Adrenal gland (tissue), 9 donors: ENCODE measurements at regions not wholly inside any gene's neighbourhood (a gene's known extent, or its start where the extent isn't known, plus 50 kb on each side); places are given as distances from the start of the nearest gene placed in this dataset.
A peak's percentile ranks its signal among the peaks of the same experiment; 100 is the strongest.

ENCODE experiments used
- DNase-seq, 7 donors: peaks; one replicate each; pipeline ENCODE4 v3.0.0-alpha.2; 2019 to 2020
- H3K27ac ChIP-seq, 5 donors: fragments of 200-600 bp; sonication (generic) in 4 of 5; 1 replicate in 3 of 5; 2 replicates in 2 of 5; pipeline versions ENCODE4 v1.5.1 to v1.8.0; 2016 to 2020; ENCODE audit warnings: mild to moderate bottlenecking in 1 of 5
- H3K27me3 ChIP-seq: fragments of 200-600 bp; 2 replicates; pipeline ENCODE4 v1.8.0; 2021
- H3K36me3 ChIP-seq, 2 donors: fragments of 200-600 bp; replicated peaks in 1 of 2; 1 replicate in 1 of 2; 2 replicates in 1 of 2; pipeline versions ENCODE4 v1.5.1 to v1.8.0; 2018 to 2022
- H3K4me1 ChIP-seq, 2 donors: fragments of 200-600 bp; replicated peaks in 1 of 2; 1 replicate in 1 of 2; 2 replicates in 1 of 2; pipeline versions ENCODE4 v1.5.1 to v1.8.0; 2018 to 2021
- H3K4me3 ChIP-seq, 4 donors: fragments of 200-600 bp; sonication (generic) in 3 of 4; one replicate each; pipeline ENCODE4 v1.5.1; 2016 to 2018
- H3K9me3 ChIP-seq, 3 donors: fragments of 200-600 bp; sonication (generic) in 1 of 3; replicated peaks in 1 of 3; 1 replicate in 2 of 3; 2 replicates in 1 of 3; pipeline versions ENCODE4 v1.5.1 to v1.8.0; 2016 to 2021
- CTCF ChIP-seq, 6 experiments: fragments of 450-650 bp in 4 of 6; fragments of 200-600 bp in 2 of 6; sonication (generic) in 1 of 6; IDR thresholded peaks; 1 replicate in 5 of 6; 2 replicates in 1 of 6; pipeline versions ENCODE4 v1.5.1 to v1.8.0; 2016 to 2021; ENCODE audit warnings: antibody characterized with exemption in 6 of 6, mild to moderate bottlenecking in 2 of 6, moderate library complexity in 1 of 6
- POLR2A ChIP-seq, 2 donors: fragments of 450-650 bp; IDR thresholded peaks; one replicate each; pipeline ENCODE4 v1.6.1; 2017; ENCODE audit warnings: antibody characterized with exemption in 2 of 2, mild to moderate bottlenecking in 2 of 2, moderate library complexity in 1 of 2
- WGBS, 4 donors: extraction: QIAGEN DNeasy Blood & Tissue Kit in 2 of 4; methylation state at CpG; one replicate each; pipeline versions ENCODE4 v1.1.5 to v1.1.7; 2013 to 2017; 5-methylcytosine and 5-hydroxymethylcytosine counted together
- intact Hi-C, 2 donors: fragments of 100-400 bp; cut with DNase I; formaldehyde crosslinking; loops; one replicate each; pipeline versions ENCODE4 v1.14.1 to v1.15.0; 2022 to 2023
- donor health status: healthy with polysubstance abuse.
- donor health status: Bipolar disorder and iron deficiency.
- donor health status: DM: yes; HTN: yes; CAD: no.
- donor health status: DM: no; HTN: no; CAD: no.
- donor health status: DM: no; HTN: no; CAD: no.

GRCh38 chr13:39942552-39943273 lies 287.3 kb downstream of the COG6 start:
- Histone ChIP-seq H3K27ac (no peak overlapping the region), H3K4me1 (no peaks in the 10 kb centered on the region), H3K9me3 (no peaks in the 10 kb centered on the region), H3K36me3 (no peaks in the 10 kb centered on the region), H3K27me3 (no peaks in the 10 kb centered on the region), H3K4me3 (no peak overlapping the region)
- intact Hi-C loops: loop anchor here in 1 of 2 donors (10.0 kb wide), 1 partner anchor 742 kb away; no protein-coding TSS in a partner anchor
- DNase-seq: peak; percentile 59 to 84 (median 68)
- 41 to 47% (median 45%) methylated on average over 9 to 12 of the region's 12 CpGs for WGBS, 4 donors
- no peak for TF ChIP-seq POLR2A (IDR thresholded peaks at IDR 0.05)
- TF ChIP-seq CTCF (IDR thresholded peaks at IDR 0.05): peak; percentile 72 to 94 (median 88)

- DNase-seq: no peak
- Histone ChIP-seq H3K27me3 (no peaks in the 10 kb centered on the region), H3K4me3 (no peak overlapping the region), H3K9me3 (no peaks in the 10 kb centered on the region), H3K36me3 (no peaks in the 10 kb centered on the region), H3K4me1 (no peaks in the 10 kb centered on the region), H3K27ac (no peak overlapping the region)
- 53 to 71% (median 59%) methylated on average over 6 of the region's 6 CpGs for WGBS, 4 donors
- TF ChIP-seq POLR2A (IDR thresholded peaks at IDR 0.05): no peak
- no peak for TF ChIP-seq CTCF (IDR thresholded peaks at IDR 0.05)
- intact Hi-C loops: loop anchor here in 1 of 2 donors (10.0 kb wide), 1 partner anchor 741 kb away; no protein-coding TSS in a partner anchor
Measured at GRCh38 chr13:39943711-39944110, 288.2 kb downstream of the COG6 start.

GRCh38 chr13:39945226-39945625 lies 289.8 kb downstream of the COG6 start:
- TF ChIP-seq POLR2A (IDR thresholded peaks at IDR 0.05): no peak
- TF ChIP-seq CTCF (IDR thresholded peaks at IDR 0.05): no peak
- 70 to 83% (median 76%) methylated on average over 2 to 4 of the region's 4 CpGs for WGBS, 4 donors

GRCh38 chr13:39946769-39947168 lies 291.3 kb downstream of the COG6 start:
- 100% methylated on average over 1 of the region's 1 CpG for WGBS, 4 donors
- Histone ChIP-seq H3K4me3 (no peak overlapping the region), H3K27me3 (no peaks in the 10 kb centered on the region), H3K4me1 (no peaks in the 10 kb centered on the region), H3K9me3 (no peaks in the 10 kb centered on the region), H3K27ac (no peak overlapping the region), H3K36me3 (no peaks in the 10 kb centered on the region)
- TF ChIP-seq CTCF (IDR thresholded peaks at IDR 0.05) (no peak), POLR2A (IDR thresholded peaks at IDR 0.05) (no peak)
- intact Hi-C loops: loop anchor here in 1 of 2 donors (10.0 kb wide), 1 partner anchor 738 kb away; no protein-coding TSS in a partner anchor
- no peak for DNase-seq

More at GRCh38 chr13:39945226-39945625, 289.8 kb downstream of the COG6 start:
- Histone ChIP-seq H3K27me3 (no peaks in the 10 kb centered on the region), H3K4me1 (no peaks in the 10 kb centered on the region), H3K9me3 (no peaks in the 10 kb centered on the region), H3K27ac (no peak overlapping the region), H3K36me3 (no peaks in the 10 kb centered on the region), H3K4me3 (no peak overlapping the region)
- DNase-seq: no peak
- intact Hi-C loops: loop anchor here in 1 of 2 donors (10.0 kb wide), 1 partner anchor 740 kb away; no protein-coding TSS in a partner anchor
